ENCODE measurements at regions not wholly inside any gene's neighbourhood (a gene's known extent, or its start where the extent isn't known, plus 50 kb on each side); places are given as distances from the start of the nearest gene placed in this dataset.

DNA sequence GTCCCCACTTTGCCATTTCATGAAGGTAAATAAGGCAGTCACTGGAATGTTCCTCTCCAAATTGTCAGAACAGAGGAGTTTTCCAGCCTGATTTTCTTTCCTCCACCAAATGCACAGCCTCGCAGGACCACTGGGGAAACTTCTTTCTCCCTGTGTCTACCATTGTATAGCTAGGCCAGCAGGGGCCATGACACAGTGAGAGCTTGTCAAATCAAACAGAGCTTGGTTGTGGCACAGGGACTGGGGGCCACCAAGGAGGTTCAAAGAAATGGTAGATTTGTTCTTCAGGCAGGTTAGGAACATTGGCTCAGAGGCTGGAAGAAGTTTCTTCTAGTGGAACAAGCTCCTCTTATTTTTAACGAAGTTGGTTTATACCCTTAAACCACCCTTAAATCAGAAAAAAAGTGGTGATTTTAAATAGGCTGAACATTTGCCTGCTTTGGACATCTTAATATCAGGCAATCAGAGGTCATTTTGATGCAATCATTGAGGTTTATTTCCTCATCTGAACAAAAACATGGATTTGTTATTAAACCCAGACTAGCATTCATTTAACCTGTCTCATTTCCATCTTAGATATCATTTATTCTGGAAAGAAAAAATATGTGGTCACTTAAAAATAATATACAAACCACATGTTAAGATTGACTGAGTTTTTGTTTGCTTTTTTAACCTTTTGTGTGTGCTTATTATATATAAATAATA, 105.6 kb downstream of the GTPBP8 start:
- no peaks in the 10 kb centered on the region for H3K27me3 Mint-ChIP-seq
- DNase-seq (ENCODE audit: extremely low spot score, unreplicated experiment) = no peak
- no peak overlapping the region for H3K4me3 Mint-ChIP-seq
- H3K36me3 Mint-ChIP-seq = peaks cover 17% of the 10 kb centered on the region
- H3K4me1 Mint-ChIP-seq (ENCODE audit: unreplicated experiment) = peaks cover 58% of the 10 kb centered on the region
- H3K9me3 Mint-ChIP-seq = peaks cover 17% of the 10 kb centered on the region
- no peak overlapping the region for H3K27ac Mint-ChIP-seq
- TF ChIP-seq, protein P1, sequence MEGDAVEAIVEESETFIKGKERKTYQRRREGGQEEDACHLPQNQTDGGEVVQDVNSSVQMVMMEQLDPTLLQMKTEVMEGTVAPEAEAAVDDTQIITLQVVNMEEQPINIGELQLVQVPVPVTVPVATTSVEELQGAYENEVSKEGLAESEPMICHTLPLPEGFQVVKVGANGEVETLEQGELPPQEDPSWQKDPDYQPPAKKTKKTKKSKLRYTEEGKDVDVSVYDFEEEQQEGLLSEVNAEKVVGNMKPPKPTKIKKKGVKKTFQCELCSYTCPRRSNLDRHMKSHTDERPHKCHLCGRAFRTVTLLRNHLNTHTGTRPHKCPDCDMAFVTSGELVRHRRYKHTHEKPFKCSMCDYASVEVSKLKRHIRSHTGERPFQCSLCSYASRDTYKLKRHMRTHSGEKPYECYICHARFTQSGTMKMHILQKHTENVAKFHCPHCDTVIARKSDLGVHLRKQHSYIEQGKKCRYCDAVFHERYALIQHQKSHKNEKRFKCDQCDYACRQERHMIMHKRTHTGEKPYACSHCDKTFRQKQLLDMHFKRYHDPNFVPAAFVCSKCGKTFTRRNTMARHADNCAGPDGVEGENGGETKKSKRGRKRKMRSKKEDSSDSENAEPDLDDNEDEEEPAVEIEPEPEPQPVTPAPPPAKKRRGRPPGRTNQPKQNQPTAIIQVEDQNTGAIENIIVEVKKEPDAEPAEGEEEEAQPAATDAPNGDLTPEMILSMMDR (conservative IDR thresholded peaks at IDR 0.05) = peak; percentile 56

DNA sequence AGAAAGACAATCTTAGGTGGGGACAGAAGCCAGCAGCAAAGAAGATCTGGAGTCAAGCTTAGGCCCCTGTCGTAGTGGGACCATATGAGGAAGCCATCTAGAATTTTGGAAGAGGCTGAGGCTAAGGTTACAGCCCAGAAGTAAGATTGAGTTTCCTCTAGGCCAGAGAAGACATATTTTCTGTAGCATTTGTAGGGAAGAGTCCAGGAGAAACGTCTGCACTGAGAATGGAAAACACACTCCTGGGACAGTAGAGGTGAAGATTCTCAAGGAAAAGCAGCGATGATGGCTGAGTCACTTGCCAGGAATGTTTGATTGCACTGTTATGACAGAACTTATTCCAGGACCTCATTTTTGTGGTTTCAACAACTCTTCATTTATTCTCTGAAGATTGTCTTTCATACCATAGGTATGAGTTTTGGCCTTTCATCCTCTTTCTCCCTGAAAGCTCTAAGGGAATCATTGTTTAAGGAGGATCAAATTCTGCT, 107.2 kb downstream of the GTPBP8 start:
- H3K36me3 Mint-ChIP-seq = peaks cover 17% of the 10 kb centered on the region
- peaks cover 51% of the 10 kb centered on the region for H3K4me1 Mint-ChIP-seq (ENCODE audit: unreplicated experiment)
- H3K4me3 Mint-ChIP-seq = no peak overlapping the region
- H3K9me3 Mint-ChIP-seq = peaks cover 20% of the 10 kb centered on the region
- peak overlapping the region; percentile 52 for H3K27ac Mint-ChIP-seq
- TF ChIP-seq, protein P1 (conservative IDR thresholded peaks at IDR 0.05) = no peak
- no peaks in the 10 kb centered on the region for H3K27me3 Mint-ChIP-seq
- DNase-seq (ENCODE audit: extremely low spot score, unreplicated experiment) = no peak

DNA sequence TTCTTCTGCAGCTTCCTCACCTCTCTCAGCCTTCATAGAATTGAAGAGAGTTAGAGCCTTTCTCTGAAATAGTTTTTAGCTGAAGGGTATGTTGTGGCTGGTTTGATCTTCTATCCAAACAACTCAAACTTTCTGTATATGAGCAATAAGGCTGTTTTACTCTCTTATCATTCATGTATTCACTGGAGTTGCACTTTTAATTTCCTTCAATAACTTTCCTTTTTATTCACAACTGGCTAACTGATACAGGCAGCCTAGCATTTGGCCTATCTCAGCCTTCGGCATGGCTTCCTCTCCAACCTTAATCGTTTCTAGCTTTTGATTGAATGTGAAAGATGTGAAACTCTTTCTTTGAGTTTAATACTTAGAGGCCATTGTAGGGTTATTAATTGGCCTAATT, 109.3 kb downstream of the GTPBP8 start:
- Mint-ChIP-seq H3K36me3 (peaks cover 10% of the 10 kb centered on the region), H3K4me1 (ENCODE audit: unreplicated experiment) (peaks cover 46% of the 10 kb centered on the region), H3K27ac (no peak overlapping the region), H3K9me3 (peaks cover 20% of the 10 kb centered on the region), H3K27me3 (no peaks in the 10 kb centered on the region), H3K4me3 (no peak overlapping the region)
- TF ChIP-seq, protein P1 (conservative IDR thresholded peaks at IDR 0.05) = no peak
- no peak for DNase-seq (ENCODE audit: extremely low spot score, unreplicated experiment)

DNA sequence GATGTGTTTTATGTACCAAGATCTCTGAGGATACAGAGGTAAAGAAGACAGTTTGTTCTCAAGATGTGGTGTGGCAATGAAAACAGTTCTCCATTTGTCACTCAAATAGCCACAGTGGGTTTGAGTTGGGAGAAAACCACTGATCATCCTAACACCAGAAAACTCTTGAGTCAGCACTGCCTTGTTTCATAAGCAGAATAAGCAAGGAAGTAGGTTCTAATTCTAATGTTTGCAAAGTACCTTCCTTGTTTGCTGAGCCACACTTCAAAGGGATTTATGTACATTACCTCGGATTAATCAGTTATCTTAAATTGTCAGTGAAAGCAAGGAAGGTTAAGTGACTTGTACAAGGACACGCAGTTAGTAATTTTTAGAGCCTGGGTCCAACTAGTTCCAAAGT, 107.8 kb upstream of the BOC start:
- Mint-ChIP-seq H3K27me3 (no peaks in the 10 kb centered on the region), H3K27ac (no peak overlapping the region), H3K9me3 (peaks cover 20% of the 10 kb centered on the region), H3K4me1 (ENCODE audit: unreplicated experiment) (peaks cover 45% of the 10 kb centered on the region), H3K4me3 (peak overlapping the region; percentile 23), H3K36me3 (peaks cover 10% of the 10 kb centered on the region)
- TF ChIP-seq, protein P1 (conservative IDR thresholded peaks at IDR 0.05) = no peak
- no peak for DNase-seq (ENCODE audit: extremely low spot score, unreplicated experiment)

DNA sequence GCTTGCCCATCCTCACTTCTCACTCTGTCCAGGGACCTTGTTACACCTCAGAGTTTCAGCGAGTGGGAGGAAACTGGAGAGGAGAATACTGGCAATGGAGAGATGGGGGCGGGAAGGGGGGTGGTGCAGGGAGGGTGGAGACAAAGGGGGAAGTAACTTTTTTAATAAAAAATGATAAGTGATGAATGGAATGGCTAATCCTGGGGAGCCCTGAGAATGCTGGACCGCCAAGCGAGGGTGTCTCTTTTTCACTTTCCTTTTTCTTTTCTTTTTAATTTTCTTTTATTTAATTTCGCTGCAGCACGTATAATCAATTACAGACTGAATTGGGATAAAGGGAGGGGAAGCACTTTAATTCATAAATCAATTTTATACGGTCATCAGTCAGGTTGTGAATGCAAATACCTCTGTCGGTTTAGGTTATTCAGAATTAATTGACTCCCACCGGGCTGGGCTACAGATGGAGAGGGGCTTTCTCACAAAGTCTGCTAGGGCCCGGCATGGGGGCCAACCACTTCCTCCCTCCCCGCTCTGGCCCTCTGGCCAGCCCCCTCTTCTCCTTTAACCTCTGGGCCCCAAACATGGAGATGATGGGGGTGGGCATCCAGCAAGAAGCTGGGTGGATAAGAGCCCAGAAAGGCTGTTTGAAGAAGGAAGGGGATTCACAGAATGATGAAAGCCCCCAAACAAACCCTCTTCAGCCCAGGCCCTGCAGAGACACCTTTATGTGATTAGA, 106.8 kb upstream of the BOC start:
- no peak for DNase-seq (ENCODE audit: extremely low spot score, unreplicated experiment)
- TF ChIP-seq, protein P1 (conservative IDR thresholded peaks at IDR 0.05) = no peak
- peaks cover 44% of the 10 kb centered on the region for H3K4me1 Mint-ChIP-seq (ENCODE audit: unreplicated experiment)
- H3K9me3 Mint-ChIP-seq = peaks cover 14% of the 10 kb centered on the region
- peaks cover 10% of the 10 kb centered on the region for H3K36me3 Mint-ChIP-seq
- peak overlapping the region; percentile 71 for H3K4me3 Mint-ChIP-seq
- H3K27me3 Mint-ChIP-seq = no peaks in the 10 kb centered on the region
- no peak overlapping the region for H3K27ac Mint-ChIP-seq

All from type B pancreatic cell (in vitro differentiated cells).